ENCODE measurements at regions not wholly inside any gene's neighbourhood (a gene's known extent, or its start where the extent isn't known, plus 50 kb on each side); places are given as distances from the start of the nearest gene placed in this dataset.

GRCh38 chr4:53858744-53859143 is 205.7 kb downstream of the CHIC2 start:
- peaks cover 43% of the 10 kb centered on the region for H3K4me1 Mint-ChIP-seq
- no peak overlapping the region for H3K4me3 Mint-ChIP-seq
- peaks cover 13% of the 10 kb centered on the region for H3K9me3 Mint-ChIP-seq
- no peak overlapping the region for H3K27ac Mint-ChIP-seq
- H3K36me3 Mint-ChIP-seq (ENCODE audit: low read depth), result no peaks in the 10 kb centered on the region
- TF ChIP-seq CTCF (IDR thresholded peaks at IDR 0.05; ENCODE audit: unreplicated experiment in 3 of 3), result no peak
- no peaks in the 10 kb centered on the region for H3K27me3 Mint-ChIP-seq (ENCODE audit: low read depth)

GRCh38 chr4:53855581-53856250 is 208.7 kb downstream of the CHIC2 start:
- TF ChIP-seq CTCF (IDR thresholded peaks at IDR 0.05; ENCODE audit: unreplicated experiment in 3 of 3), result no peak
- Mint-ChIP-seq H3K4me1 (peaks cover 34% of the 10 kb centered on the region), H3K36me3 (ENCODE audit: low read depth) (no peaks in the 10 kb centered on the region), H3K27ac (peak overlapping the region; percentile 67 to 82 (median 80)), H3K4me3 (peak overlapping the region in 2 of 3 experiments; percentile 8 to 12), H3K27me3 (ENCODE audit: low read depth) (no peaks in the 10 kb centered on the region), H3K9me3 (peaks cover 11% of the 10 kb centered on the region)

- Mint-ChIP-seq H3K4me3 (no peak overlapping the region), H3K9me3 (peaks cover 8% of the 10 kb centered on the region), H3K4me1 (peaks cover 37% of the 10 kb centered on the region), H3K27ac (peak overlapping the region; percentile 67 to 82 (median 80)), H3K36me3 (ENCODE audit: low read depth) (no peaks in the 10 kb centered on the region), H3K27me3 (ENCODE audit: low read depth) (no peaks in the 10 kb centered on the region)
- TF ChIP-seq CTCF (IDR thresholded peaks at IDR 0.05; ENCODE audit: unreplicated experiment in 3 of 3), result no peak
These were observed 209.3 kb downstream of the CHIC2 start for GRCh38 chr4:53854991-53855568.

GRCh38 chr4:53852343-53852742 is 212.1 kb downstream of the CHIC2 start:
- H3K27me3 Mint-ChIP-seq (ENCODE audit: low read depth), result no peaks in the 10 kb centered on the region
- peaks cover 54% of the 10 kb centered on the region for H3K4me1 Mint-ChIP-seq
- TF ChIP-seq CTCF (IDR thresholded peaks at IDR 0.05; ENCODE audit: unreplicated experiment in 3 of 3), result no peak
- H3K4me3 Mint-ChIP-seq, result no peak overlapping the region
- no peaks in the 10 kb centered on the region for H3K36me3 Mint-ChIP-seq (ENCODE audit: low read depth)
- peaks cover 2% of the 10 kb centered on the region for H3K9me3 Mint-ChIP-seq
- peak overlapping the region; percentile 28 to 81 (median 30) for H3K27ac Mint-ChIP-seq

- H3K27me3 Mint-ChIP-seq (ENCODE audit: low read depth), result no peaks in the 10 kb centered on the region
- no peak for TF ChIP-seq CTCF (IDR thresholded peaks at IDR 0.05; ENCODE audit: unreplicated experiment in 3 of 3)
- peaks cover 44% of the 10 kb centered on the region for H3K4me1 Mint-ChIP-seq
- H3K4me3 Mint-ChIP-seq, result no peak overlapping the region
- peak overlapping the region; percentile 49 to 83 (median 54) for H3K27ac Mint-ChIP-seq
- no peaks in the 10 kb centered on the region for H3K9me3 Mint-ChIP-seq
- H3K36me3 Mint-ChIP-seq (ENCODE audit: low read depth), result no peaks in the 10 kb centered on the region
These were observed 216.4 kb downstream of the CHIC2 start for GRCh38 chr4:53847965-53848364.

GRCh38 chr4:53844551-53844950 is 219.9 kb downstream of the CHIC2 start:
- no peak for TF ChIP-seq CTCF (IDR thresholded peaks at IDR 0.05; ENCODE audit: unreplicated experiment in 3 of 3)
- peaks cover 3% of the 10 kb centered on the region for H3K9me3 Mint-ChIP-seq
- H3K36me3 Mint-ChIP-seq (ENCODE audit: low read depth), result no peaks in the 10 kb centered on the region
- H3K27ac Mint-ChIP-seq, result peak overlapping the region; percentile 26 to 45 (median 39)
- H3K27me3 Mint-ChIP-seq (ENCODE audit: low read depth), result no peaks in the 10 kb centered on the region
- no peak overlapping the region for H3K4me3 Mint-ChIP-seq
- H3K4me1 Mint-ChIP-seq, result peaks cover 25% of the 10 kb centered on the region
